Esophagus squamous epithelium (tissue), 4 donors: ENCODE measurements at regions not wholly inside any gene's neighbourhood (a gene's known extent, or its start where the extent isn't known, plus 50 kb on each side); places are given as distances from the start of the nearest gene placed in this dataset.

ENCODE experiments used
- CTCF ChIP-seq, 6 experiments: fragments of 450-650 bp in 4 of 6; fragments of 200-600 bp in 2 of 6; sonication (generic) in 2 of 6; IDR thresholded peaks; one replicate each; pipeline ENCODE4 v1.5.1; 2016 to 2019; ENCODE audit warnings: antibody characterized with exemption in 6 of 6, mild to moderate bottlenecking in 4 of 6, moderate library complexity in 4 of 6
- POLR2A ChIP-seq, 4 donors: fragments of 450-650 bp; IDR thresholded peaks; one replicate each; pipeline ENCODE4 v1.6.1; 2017; ENCODE audit warnings: antibody characterized with exemption in 4 of 4, mild to moderate bottlenecking in 4 of 4, moderate library complexity in 3 of 4

DNA sequence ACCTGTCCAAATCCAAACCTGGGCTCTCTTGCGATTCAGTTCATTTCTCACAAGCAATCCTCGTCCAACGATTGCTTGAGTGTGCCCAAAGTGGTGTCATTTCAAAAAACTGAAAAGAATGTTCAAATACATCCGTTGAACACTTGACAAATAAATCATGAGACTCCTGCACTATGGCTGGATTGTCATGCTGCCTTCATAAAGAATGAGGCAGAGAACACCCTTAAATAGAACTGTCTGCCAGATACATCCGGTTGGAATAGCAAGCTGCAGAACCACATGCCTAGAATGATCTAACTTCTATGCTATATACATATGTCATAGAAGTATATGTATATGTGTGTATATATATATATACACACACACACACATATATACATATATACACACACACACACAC is 55.4 kb upstream of the HAPSTR1 start:
- TF ChIP-seq CTCF (IDR thresholded peaks at IDR 0.05), result no peak
- TF ChIP-seq POLR2A (IDR thresholded peaks at IDR 0.05), result no peak
